ENCODE measurements at regions not wholly inside any gene's neighbourhood (a gene's known extent, or its start where the extent isn't known, plus 50 kb on each side); places are given as distances from the start of the nearest gene placed in this dataset.

GRCh38 chr14:53807108-53807507 lies 149.5 kb downstream of the BMP4 start:
- no peak for DNase-seq

GRCh38 chr14:53796734-53797133 lies 159.9 kb downstream of the BMP4 start:
- no peak for DNase-seq

- DNase-seq = no peak
Observed at GRCh38 chr14:53793790-53794505, 162.7 kb downstream of the BMP4 start.

DNA sequence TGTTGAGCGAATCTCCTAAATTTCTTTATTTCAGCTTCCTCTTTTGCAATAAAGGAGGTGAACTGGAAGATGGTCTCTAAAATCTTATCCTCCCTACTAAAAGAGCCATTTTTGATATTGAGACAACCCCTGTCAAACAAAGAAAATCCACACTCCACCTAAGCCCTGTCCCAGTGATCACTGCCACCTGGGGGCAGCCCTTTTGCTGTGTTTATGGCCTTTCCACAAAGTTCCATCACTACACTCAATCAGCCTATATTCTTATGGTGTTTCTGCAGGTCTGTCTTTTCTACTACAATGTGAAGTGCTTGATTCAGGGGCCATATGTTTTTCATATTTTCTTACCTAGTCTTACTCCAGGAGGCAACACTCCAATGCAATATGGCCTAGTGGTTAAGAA lies 163.7 kb downstream of the BMP4 start:
- DNase-seq = no peak

GRCh38 chr14:53790731-53791500 lies 165.7 kb downstream of the BMP4 start:
- DNase-seq = no peak

DNA sequence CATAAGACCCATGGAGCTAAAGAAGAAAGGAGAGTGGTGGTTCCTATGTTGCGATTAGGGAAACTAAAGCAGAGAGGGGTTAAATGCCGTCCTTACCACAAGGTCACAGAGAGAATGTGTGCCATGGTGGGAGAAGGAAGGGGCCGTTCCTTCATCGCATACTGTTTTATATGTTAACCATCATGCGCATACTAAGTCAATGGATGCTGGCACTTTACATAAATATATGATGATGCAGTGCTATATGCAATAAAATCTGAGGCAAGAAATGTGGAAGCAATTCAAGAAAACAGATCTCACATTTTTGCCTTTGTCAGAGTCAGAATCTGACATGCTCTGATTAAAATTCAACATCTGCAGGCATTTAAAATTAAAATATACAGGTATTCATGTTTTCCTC lies 168.1 kb downstream of the BMP4 start:
- DNase-seq = no peak

GRCh38 chr14:53786045-53786444 lies 170.6 kb downstream of the BMP4 start:
- no peak for DNase-seq

GRCh38 chr14:53784688-53785087 lies 171.9 kb downstream of the BMP4 start:
- DNase-seq = no peak

GRCh38 chr14:53783256-53783655 lies 173.4 kb downstream of the BMP4 start:
- no peak for DNase-seq

DNA sequence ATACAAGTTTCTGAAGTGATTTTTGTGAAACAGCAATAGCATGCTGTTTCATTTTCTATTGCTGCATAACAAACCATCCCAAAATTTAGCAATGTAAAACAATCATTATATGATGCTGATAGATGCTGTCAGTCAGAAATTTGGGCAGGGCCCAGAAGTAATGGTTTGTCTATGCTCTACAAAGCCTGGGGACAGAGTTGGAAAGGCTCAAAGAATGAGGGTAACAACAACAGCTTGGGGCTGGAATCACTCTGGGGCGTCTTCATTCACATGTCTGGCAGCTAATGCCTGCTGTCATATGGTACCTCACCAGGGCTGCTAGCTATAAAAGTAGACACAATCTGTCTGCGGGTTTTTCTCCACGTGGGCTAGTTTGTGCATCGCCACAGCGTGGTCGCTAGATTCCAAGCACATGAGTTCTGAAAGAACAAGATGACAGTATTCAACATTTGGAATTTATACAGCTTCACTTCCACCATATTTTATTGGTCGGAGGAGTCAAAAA lies 176.5 kb downstream of the BMP4 start:
- no peak for DNase-seq

GRCh38 chr14:53779301-53779700 lies 177.3 kb downstream of the BMP4 start:
- no peak for DNase-seq

GRCh38 chr14:53778263-53778662 lies 178.4 kb downstream of the BMP4 start:
- DNase-seq = no peak

DNA sequence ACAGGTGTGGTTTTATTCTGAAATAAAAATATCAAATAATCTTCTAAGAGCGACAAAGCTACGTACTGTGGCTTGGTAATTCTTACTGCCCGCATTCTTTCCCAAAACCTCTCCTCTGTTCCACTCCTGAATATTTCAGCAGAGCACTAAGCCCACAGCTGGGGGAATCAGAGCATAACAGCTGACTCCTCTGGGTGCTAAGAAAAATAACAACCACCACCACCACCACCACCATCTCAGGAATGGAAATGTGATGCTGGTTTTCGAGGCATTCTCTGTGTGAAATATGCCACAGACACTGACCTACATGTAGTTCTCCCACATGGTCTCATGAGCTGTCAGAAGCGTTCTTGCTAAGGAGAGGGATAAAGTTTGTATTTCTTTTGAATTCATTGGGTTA lies 183.7 kb downstream of the BMP4 start:
- no peak for DNase-seq

DNA sequence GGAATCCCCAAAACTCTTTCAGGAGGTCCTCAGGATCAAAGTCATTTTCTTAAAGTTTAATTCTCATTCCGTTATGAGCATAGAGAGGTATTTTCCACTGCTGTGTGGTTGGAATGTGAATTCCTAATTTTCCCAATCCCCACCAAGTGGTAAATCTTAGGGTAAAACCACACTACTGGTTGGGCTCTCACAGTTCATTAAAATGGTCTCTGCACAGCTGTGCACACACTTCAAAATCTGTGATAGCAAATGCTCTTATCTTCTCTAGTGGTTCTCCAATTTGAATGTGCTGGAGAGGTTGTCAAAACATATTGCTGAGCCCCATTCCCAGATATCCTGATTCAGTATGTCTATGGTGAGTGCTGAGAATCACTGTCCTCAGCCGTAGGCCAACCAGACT lies 189.1 kb downstream of the BMP4 start:
- DNase-seq = no peak

DNA sequence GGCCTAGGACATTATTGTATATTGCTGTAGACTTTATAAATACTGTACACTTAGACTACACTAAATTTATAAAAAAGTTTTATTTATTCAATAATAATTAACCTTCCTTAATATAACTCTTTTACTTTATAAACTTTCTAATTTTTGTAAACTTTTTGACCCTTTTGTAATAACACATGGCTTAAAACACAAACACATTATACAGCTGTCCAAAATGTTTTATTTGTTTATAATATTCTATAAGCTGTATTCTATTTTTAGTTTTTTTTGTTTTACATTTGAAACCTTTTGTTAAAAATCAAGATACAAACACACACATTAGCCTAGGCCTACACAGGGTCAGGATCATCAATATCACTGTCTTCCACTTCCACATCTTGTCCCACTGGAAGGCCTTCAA lies 190.0 kb downstream of the BMP4 start:
- no peak for DNase-seq

DNA sequence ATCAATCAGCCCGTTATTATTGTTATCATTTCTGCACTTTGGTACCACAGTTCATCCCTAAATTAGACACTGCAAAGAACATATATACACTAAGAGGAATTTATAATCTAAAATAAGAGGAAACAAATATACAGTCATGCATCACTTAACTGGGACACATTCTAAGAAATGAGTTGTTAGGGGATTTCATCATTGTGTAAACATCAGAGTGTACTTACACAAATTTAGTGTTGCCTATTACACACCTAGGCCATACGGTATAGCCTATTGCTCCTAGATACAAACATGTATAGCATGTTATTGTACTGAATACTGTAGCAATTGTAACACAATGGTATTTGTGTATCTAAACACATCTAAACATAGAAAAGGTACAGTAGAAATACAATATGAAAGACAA lies 190.5 kb downstream of the BMP4 start:
- no peak for DNase-seq

DNA sequence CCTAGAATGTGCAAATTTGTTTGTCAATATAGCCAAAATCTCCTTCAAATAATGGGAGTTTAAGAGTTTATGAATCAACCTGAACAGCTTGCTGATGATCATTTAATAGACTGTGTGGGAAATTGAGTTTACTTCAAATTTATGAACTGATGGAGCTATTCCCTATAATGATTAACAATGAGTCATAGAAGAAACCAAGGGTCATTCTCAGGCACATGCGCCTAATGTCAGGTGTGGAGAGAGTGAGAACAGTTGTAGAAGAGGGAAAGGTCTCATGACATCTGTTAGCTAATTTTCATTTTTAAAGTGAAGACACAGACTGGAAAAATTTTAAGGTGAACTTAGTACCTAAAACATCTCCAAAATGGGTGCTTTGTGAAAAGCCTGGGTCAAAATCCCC lies 191.8 kb downstream of the BMP4 start:
- DNase-seq = no peak

DNA sequence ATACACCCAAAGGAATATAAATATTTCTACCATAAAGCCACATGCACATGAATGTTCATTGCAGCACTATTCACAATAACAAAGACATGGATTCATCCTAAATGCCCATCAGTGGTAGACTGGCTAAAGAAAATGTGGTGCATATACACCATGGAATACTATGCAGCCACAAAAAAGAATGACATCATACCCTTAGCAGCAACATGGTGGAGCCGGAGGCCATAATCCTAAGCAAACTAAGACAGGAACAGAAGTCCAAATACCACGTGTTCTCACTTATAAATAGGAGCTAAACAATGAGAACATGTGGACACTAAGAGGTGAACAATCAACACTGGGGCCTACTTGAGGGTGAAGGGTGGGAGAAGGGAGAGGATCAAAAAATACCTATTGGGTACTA lies 198.5 kb downstream of the BMP4 start:
- no peak for DNase-seq

GRCh38 chr14:53757732-53758131 lies 198.9 kb downstream of the BMP4 start:
- DNase-seq = no peak

DNA sequence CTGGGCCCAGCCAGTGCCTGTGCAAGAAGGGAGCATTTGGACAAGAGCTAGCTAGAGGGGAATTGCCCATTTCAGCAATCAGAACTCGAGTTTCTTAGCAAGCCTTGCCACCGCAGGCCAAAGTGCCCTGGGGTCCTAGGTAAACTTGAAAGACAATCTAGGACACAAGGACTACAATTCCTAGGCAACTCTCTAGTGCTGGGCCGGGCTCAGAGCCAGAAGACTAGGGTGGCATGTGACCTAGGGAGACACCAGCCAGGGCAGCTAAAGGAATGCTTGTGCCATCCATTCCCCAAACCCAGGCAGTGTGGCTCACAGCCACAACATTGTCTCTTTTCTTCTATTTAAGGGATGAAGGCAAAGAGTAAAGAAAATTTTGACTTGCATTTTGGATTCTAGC lies 205.0 kb downstream of the BMP4 start:
- DNase-seq = no peak

- DNase-seq = no peak
Observed at GRCh38 chr14:53748691-53749090, 207.9 kb downstream of the BMP4 start.

DNA sequence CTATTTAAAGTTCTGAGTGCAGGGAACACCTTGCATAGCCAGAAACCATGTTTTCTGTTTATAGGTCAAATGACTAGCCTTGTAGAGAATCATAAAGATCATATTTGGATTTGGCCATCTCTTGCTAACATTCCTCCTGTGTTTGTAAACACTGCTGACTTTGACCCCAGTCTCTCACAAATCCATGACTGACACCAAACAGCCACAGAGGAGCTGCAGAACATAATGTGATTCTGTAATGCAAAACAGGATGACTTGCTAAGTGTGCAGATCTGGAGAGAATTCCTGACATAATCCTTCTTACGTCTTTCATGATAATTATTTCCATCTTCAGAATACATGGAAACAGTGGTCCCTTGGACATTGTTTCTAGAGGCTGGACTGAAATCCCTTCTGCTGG lies 211.8 kb downstream of the BMP4 start:
- DNase-seq = no peak

DNA sequence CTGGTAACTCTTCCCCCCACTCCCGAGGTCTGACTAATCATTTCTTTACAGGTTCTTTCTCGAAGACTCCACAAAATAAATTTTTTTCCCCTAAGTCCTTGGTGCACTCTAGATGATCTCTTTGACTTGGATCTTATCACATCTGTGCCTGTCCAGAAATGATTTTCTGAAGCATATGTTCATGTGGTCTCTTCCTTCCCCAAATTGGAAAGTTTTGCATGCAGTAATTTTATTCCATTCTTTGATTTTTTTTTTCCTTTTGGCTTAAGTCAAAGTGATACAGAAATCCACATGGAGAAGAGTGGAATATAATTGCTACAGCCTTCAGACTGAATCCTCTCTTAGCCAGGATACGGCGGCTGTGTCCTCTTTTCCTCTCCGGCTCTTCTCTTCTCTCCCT lies 213.3 kb downstream of the BMP4 start:
- DNase-seq = no peak

DNA sequence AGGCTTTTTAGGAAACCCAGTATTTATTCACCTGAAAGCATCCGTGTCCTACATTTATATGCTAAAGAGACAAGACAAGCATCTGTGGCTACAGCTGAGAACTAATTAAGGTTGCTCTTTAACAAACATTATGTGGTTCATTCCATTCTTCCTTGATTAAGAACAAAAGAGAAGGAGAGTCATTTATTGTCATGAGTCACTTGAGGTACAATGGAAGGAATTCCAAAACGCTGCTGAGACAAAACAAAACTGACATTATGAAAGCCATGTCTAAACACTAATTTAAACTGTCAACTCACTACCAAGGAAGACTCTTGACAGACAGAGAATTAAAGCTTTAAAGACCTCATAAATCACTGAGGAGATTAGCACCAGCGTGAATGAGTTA lies 214.4 kb downstream of the BMP4 start:
- DNase-seq = no peak

Data from activated naive CD4-positive, alpha-beta T cell treated with anti-CD3 and anti-CD28 coated beads, Interleukin-2, amount 50 U/mL, for 16 hours (primary cell).